Ammon's horn (tissue), 1 donor: ENCODE measurements at regions not wholly inside any gene's neighbourhood (a gene's known extent, or its start where the extent isn't known, plus 50 kb on each side); places are given as distances from the start of the nearest gene placed in this dataset.

Experiments
- DNase-seq: peaks from one replicate; pipeline ENCODE4 v3.0.0-alpha.2; 2016; ENCODE audit warnings: low spot score

GRCh38 chr14:101370593-101371569 lies 190.4 kb upstream of the DIO3 start:
- no peak for DNase-seq

GRCh38 chr14:101371799-101372793 lies 189.2 kb upstream of the DIO3 start:
- no peak for DNase-seq

- DNase-seq: no peak
These were observed 188.2 kb upstream of the DIO3 start for GRCh38 chr14:101372894-101373620.

DNA sequence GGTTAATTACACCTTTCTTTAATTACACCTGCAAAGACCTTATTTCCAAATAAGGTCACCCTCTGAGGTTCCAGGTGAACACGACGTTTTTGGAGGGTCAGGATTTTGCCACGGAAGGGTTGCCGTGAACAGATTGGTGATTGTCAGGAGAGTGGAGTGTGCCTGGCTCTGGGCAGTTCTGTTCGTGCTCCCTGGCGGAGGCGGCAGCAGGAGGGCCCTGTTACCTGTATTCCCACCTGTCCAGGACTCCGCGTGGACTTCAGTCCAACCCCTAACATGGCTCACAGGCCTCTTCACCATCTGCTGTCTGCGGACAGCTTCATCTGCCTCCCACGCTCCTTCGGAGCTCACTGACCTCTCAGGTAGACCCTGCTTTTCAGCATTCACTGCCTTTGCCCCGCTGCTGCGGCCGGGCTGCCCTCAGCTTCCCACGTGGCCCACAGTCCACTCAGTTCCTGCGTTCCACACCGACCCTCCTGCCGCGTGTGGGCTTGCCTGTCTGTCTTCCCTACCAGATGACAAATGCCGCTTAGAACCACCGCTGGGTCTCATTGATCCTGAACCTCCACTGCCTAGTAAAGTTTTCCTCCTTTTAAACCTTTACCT lies 187.5 kb upstream of the DIO3 start:
- DNase-seq: no peak

GRCh38 chr14:101374373-101375338 lies 186.6 kb upstream of the DIO3 start:
- no peak for DNase-seq

GRCh38 chr14:101377069-101377468 lies 184.2 kb upstream of the DIO3 start:
- DNase-seq: no peak

- DNase-seq: no peak
These were observed 181.5 kb upstream of the DIO3 start for GRCh38 chr14:101379842-101380241.

DNA sequence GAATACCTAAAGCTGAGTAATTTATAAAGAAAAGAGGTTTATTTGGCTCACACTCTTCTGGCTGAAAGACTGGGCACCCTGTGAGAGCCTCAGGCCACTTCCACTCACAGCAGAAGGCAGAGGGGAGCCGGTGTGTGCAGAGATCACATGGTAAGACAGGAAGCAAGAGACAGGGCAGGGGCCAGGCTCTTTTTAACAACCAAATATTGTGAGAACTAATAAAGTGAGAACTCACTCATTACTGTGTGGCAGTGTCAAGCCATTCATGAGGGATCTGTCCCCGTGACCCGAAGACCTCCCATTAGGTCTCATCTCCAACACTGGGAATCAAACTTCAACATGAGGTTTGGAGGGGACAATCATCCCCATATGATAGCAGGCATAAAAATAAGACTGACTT lies 180.8 kb upstream of the DIO3 start:
- DNase-seq: no peak

DNA sequence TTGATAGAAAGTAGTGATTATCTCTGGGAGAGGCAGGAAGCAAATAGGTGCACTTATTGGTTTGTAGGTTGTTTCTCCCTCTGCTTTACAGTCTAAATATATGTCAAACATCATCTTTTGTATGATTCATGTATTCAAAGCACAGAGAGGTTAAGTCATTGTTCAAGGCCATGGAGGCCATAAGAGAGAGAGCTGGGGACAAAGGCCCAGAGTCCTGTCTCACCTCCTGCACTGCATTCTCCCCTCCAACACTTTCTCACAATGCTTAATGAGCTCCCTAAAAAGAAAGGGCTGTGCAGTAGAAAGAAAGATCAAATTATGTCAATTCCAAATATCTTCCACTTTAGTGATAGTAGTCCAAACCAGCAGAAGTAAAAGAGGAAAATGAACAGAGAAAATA lies 180.4 kb upstream of the DIO3 start:
- no peak for DNase-seq

GRCh38 chr14:101383737-101384338 lies 177.5 kb upstream of the DIO3 start:
- DNase-seq: no peak

GRCh38 chr14:101394374-101394773 lies 166.9 kb upstream of the DIO3 start:
- no peak for DNase-seq

- DNase-seq: no peak
These were observed 165.5 kb upstream of the DIO3 start for GRCh38 chr14:101395779-101396178.

GRCh38 chr14:101397206-101397605 lies 164.1 kb upstream of the DIO3 start:
- no peak for DNase-seq

DNA sequence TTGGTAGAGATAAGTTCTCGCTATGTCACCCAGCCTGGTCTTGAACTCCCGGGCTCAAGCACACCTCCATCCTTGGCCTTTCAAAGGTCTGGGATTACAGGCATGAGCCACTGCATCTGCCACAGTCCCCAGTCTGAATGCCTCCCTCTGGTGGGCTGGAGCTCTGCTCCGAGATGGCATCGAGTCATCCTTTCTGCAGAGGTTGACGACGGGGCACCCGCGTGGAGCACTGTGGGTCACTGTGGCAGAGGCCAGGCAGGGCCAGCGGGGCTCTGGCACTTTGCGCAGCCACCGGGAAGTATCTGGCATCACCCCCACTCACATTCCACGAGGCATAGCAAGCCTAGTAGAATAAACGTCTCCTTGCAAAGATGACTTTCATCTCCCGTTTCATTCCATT lies 163.3 kb upstream of the DIO3 start:
- no peak for DNase-seq

- DNase-seq: no peak
These were observed 161.4 kb upstream of the DIO3 start for GRCh38 chr14:101399737-101400517.

- DNase-seq: no peak
These were observed 160.5 kb upstream of the DIO3 start for GRCh38 chr14:101400830-101401229.

DNA sequence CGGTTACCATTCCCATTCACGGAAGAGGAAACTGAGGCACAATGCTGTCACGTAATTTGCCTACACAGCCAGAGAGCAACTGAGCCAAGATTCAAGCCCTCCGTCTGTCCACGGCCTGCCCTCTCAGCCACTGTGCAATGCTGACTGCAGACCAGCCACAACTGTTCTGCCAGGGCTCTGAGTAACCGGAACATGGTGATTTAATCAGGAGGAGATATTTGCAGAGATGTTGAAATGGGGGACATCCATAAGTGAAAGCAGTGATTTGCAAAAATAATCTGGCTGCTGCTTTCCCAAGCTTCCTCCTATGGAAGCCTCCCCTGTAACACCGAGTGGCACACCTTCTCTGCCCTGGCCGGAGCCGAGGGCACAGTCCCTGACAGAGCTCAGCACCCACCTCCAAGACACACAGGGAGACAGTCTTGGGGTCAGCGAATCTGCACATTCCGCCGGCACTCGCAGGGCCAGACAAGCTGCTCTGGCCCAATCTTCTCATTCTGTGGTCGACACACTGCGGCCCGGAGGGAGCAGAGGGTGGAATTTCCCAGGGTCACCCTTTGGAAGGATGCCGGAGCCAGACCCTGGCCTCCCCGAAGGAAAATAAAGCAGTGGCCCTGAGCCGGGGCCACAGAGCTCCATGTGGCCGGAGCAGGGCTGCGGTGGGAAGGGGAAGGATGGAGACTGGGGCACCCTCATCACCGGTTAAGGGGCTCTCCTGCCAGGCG lies 158.2 kb upstream of the DIO3 start:
- DNase-seq: no peak

DNA sequence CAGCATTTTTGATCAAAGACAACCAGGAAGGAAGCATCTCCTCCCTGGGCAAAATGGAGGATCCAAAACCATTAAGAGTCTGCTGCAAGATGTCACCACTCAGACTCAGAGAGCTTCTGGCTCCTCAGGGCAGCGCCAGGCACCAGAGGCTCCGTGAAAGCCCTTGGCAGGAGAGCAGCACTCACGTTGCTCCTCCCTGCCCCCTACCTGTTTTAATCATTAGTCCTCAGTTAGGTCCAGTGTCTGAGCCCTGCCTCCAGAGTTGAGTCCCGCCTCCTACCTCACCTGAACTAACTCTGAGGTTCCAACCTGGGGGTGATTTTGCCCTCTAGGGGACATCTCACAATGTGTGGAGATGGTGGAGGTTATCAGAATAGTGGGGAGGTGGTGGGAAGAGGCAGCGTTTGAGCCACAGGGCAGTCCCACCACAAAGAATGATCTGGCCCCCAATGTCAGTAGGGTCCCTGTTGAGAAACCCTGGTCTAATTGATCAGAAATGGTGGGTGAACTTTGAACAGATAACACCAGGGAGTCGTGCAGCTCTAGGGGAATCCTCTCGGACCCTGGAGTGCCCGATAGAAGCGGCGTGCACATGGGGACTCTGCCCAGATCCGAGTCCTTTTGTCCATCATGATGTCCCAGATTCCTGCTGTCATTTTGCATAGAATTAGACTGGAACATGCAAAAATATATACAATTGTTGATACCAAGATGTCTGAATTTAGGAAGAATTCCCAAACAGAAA lies 156.7 kb upstream of the DIO3 start:
- DNase-seq: no peak
